SU-DHL-6 (cell line): ENCODE measurements at regions not wholly inside any gene's neighbourhood (a gene's known extent, or its start where the extent isn't known, plus 50 kb on each side); places are given as distances from the start of the nearest gene placed in this dataset.

Experiments used
- H2AFZ ChIP-seq: fragments of 200-600 bp; sonication (generic); 2 replicates; pipeline ENCODE4 v1.6.1; 2014; ENCODE audit warnings: low read depth, mild to moderate bottlenecking, moderate library complexity, mixed read lengths, antibody characterized with exemption, low read length; ENCODE audit not compliant: severe bottlenecking
- H3F3A ChIP-seq: fragments of 200-600 bp; shearing (Covaris generic); 2 replicates; pipeline ENCODE4 v1.6.0; 2016; ENCODE audit warnings: antibody characterized with exemption, mild to moderate bottlenecking; ENCODE audit not compliant: insufficient read depth
- H3K27ac ChIP-seq: fragments of 200-600 bp; sonication (generic); 2 replicates; pipeline ENCODE4 v1.5.1; 2016; ENCODE audit warnings: low read depth, mild to moderate bottlenecking, low read length, moderate library complexity, mixed read lengths
- H3K27me3 ChIP-seq: fragments of 200-600 bp; sonication (generic), shearing (Covaris generic); 2 replicates; pipeline ENCODE4 v1.6.0; 2014; ENCODE audit warnings: mild to moderate bottlenecking, low read length
- H3K36me3 ChIP-seq: fragments of 200-600 bp; sonication (generic); 2 replicates; pipeline ENCODE4 v1.6.1; 2014; ENCODE audit warnings: mild to moderate bottlenecking, low read length, mixed read lengths
- H3K4me2 ChIP-seq: fragments of 300-600, 200-600 bp; shearing (Covaris generic), sonication (generic); 2 replicates; pipeline ENCODE4 v1.6.0; 2014; ENCODE audit warnings: low read length, low read depth, mild to moderate bottlenecking; ENCODE audit not compliant: poor library complexity, severe bottlenecking
- H3K4me3 ChIP-seq: fragments of 200-600 bp; sonication (generic); 2 replicates; pipeline ENCODE4 v1.5.1; 2014; ENCODE audit warnings: antibody characterized with exemption, low read length, mild to moderate bottlenecking, mixed read lengths; ENCODE audit not compliant: insufficient read depth, poor library complexity, severe bottlenecking
- H3K79me2 ChIP-seq: fragments of 200-600 bp; sonication (generic); 2 replicates; pipeline ENCODE4 v1.6.1; 2014; ENCODE audit warnings: mild to moderate bottlenecking, low read length, moderate library complexity; ENCODE audit not compliant: insufficient read depth
- H3K9ac ChIP-seq: fragments of 200-600 bp; sonication (generic); 2 replicates; pipeline ENCODE4 v1.7.0; 2014; ENCODE audit warnings: mild to moderate bottlenecking, low read length
- H3K9me2 ChIP-seq: fragments of 200-600 bp; sonication (generic); replicated peaks from 2 replicates; pipeline ENCODE4 v1.6.1; 2014; ENCODE audit warnings: low read length; ENCODE audit not compliant: insufficient read depth
- H3K9me3 ChIP-seq: fragments of 200-600 bp; sonication (generic); 2 replicates; pipeline ENCODE4 v1.6.1; 2014; ENCODE audit warnings: low read length, mixed read lengths; ENCODE audit not compliant: insufficient read depth
- H4K20me1 ChIP-seq: fragments of 200-600 bp; sonication (generic); 2 replicates; pipeline ENCODE4 v1.6.1; 2014; ENCODE audit warnings: low read depth, mild to moderate bottlenecking, antibody characterized with exemption, low read length, moderate library complexity, mixed read lengths
- EZH2phosphoT487 ChIP-seq: fragments of 200-600 bp; sonication (generic), shearing (Covaris generic); conservative IDR thresholded peaks from 2 replicates; pipeline ENCODE4 v1.6.1; 2018; ENCODE audit warnings: mild to moderate bottlenecking, antibody characterized with exemption, low read length, moderate library complexity, mixed read lengths
- TF ChIP-seq, protein P1 (sequence below): fragments of 200-600 bp; sonication (generic); IDR thresholded peaks from one replicate; pipeline ENCODE4 v1.5.1; 2017; ENCODE audit warnings: antibody characterized with exemption, mild to moderate bottlenecking, low read length, moderate library complexity; ENCODE audit not compliant: insufficient read depth, poor library complexity, severe bottlenecking

DNA sequence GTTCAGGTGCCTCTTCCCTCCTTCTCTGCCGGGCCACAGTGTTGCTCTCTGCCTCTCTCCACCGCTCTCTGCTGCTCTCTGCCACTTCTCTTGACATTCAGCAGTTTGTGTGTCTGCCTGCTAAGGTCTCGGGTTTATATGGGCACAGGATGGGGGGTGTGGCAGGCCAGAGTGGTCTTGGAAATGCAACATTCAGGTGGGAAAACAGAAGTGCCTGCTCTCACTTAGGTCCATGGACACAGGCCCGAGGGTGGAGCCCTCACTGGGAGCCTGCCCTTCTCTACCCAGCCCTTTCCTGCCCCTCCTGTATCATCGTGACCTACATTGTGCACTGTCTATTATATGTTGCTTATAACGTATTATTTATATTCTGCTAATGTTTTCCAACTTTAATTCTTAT, 120.8 kb upstream of the TMEM18 start:
- no peaks in the 10 kb centered on the region for H3K9me2 ChIP-seq
- no peaks in the 10 kb centered on the region for H3K27me3 ChIP-seq
- H3K27ac ChIP-seq, result no peak overlapping the region
- H3K4me2 ChIP-seq, result no peak overlapping the region
- no peaks in the 10 kb centered on the region for H3K9me3 ChIP-seq
- no peak overlapping the region for H3K4me3 ChIP-seq
- TF ChIP-seq, protein P1, sequence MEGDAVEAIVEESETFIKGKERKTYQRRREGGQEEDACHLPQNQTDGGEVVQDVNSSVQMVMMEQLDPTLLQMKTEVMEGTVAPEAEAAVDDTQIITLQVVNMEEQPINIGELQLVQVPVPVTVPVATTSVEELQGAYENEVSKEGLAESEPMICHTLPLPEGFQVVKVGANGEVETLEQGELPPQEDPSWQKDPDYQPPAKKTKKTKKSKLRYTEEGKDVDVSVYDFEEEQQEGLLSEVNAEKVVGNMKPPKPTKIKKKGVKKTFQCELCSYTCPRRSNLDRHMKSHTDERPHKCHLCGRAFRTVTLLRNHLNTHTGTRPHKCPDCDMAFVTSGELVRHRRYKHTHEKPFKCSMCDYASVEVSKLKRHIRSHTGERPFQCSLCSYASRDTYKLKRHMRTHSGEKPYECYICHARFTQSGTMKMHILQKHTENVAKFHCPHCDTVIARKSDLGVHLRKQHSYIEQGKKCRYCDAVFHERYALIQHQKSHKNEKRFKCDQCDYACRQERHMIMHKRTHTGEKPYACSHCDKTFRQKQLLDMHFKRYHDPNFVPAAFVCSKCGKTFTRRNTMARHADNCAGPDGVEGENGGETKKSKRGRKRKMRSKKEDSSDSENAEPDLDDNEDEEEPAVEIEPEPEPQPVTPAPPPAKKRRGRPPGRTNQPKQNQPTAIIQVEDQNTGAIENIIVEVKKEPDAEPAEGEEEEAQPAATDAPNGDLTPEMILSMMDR, result no peak
- no peak for TF ChIP-seq EZH2phosphoT487
- no peak overlapping the region for H3K9ac ChIP-seq
- H2AFZ ChIP-seq, result no peak overlapping the region
- H3K36me3 ChIP-seq, result no peaks in the 10 kb centered on the region
- H4K20me1 ChIP-seq, result no peaks in the 10 kb centered on the region
- H3F3A ChIP-seq, result no peaks in the 10 kb centered on the region
- no peaks in the 10 kb centered on the region for H3K79me2 ChIP-seq

DNA sequence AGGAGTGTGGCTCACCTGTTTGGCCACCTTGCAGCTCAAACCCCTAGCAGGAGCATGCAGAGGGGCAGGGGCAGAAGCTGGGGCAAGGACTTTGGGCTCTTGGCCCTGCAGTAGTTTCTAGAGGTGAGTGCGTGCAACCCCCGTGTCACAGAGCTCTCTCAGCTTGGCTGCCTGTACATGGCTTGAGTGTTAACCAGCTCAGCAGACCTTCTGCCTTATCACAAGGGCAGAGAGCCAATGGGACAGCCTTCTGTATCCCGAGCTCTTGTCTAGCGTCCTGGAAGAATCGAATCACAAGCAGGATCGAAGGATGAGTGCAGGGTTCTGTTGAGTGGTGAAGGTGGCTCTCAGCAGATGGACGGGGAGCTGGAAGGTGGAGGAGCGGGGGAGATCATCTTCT, 120.3 kb upstream of the TMEM18 start:
- H3K27me3 ChIP-seq, result no peaks in the 10 kb centered on the region
- no peak overlapping the region for H3K4me3 ChIP-seq
- no peaks in the 10 kb centered on the region for H3K79me2 ChIP-seq
- H3K4me2 ChIP-seq, result no peak overlapping the region
- no peaks in the 10 kb centered on the region for H3F3A ChIP-seq
- H3K9ac ChIP-seq, result no peak overlapping the region
- H3K36me3 ChIP-seq, result no peaks in the 10 kb centered on the region
- H3K9me2 ChIP-seq, result no peaks in the 10 kb centered on the region
- no peak overlapping the region for H3K27ac ChIP-seq
- no peak overlapping the region for H2AFZ ChIP-seq
- no peaks in the 10 kb centered on the region for H4K20me1 ChIP-seq
- no peaks in the 10 kb centered on the region for H3K9me3 ChIP-seq
- TF ChIP-seq, protein P1, result no peak
- no peak for TF ChIP-seq EZH2phosphoT487

DNA sequence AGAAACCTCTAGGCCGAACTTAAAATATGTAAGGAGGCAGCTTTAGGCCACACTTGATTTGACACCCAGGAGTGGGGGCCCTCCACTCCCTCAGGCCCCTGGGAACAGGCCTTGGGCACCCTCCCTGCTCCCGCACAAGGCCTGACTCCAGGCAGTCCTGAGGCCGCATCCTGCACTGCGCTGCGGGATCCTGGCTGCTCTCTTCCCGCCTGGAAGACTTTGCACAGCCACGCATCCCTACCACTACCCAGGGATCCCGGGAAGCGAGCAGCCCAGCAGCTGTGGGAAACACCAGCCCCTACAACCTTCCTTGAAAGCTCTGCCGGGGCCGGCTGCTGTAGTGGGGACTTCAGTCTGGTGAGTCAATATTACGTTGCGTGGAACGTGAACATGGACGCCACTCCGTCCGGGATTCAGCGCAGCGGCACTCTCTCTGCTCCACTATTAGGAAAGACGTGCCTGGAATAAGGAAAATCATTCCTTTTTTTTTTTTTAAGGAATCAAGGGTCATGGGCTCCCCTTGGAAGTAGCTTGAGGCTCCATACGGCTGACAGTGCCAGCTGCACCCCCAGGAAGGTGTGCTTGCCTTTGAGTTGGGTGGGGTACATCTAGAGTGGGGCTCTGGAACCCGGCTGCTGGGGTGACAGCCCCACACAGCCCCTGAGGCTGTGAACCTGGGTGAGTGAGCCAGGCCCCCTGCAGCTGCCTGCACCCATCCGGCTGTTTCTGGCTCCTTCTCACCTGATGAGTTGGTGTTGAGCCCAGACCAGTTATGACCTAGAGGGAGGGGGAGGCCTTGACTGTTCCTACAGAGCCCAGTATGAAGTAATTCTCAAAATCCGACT, 119.2 kb upstream of the TMEM18 start:
- Histone ChIP-seq H3K4me3 (no peak overlapping the region), H4K20me1 (no peaks in the 10 kb centered on the region), H3K27me3 (no peaks in the 10 kb centered on the region), H3K79me2 (no peaks in the 10 kb centered on the region), H3F3A (no peaks in the 10 kb centered on the region), H3K9me3 (no peaks in the 10 kb centered on the region), H2AFZ (no peak overlapping the region), H3K36me3 (no peaks in the 10 kb centered on the region), H3K9me2 (no peaks in the 10 kb centered on the region), H3K9ac (no peak overlapping the region), H3K4me2 (no peak overlapping the region), H3K27ac (no peak overlapping the region)
- TF ChIP-seq EZH2phosphoT487, result no peak
- TF ChIP-seq, protein P1, result no peak
